Mucosa of descending colon (tissue), 3 donors: ENCODE measurements at regions not wholly inside any gene's neighbourhood (a gene's known extent, or its start where the extent isn't known, plus 50 kb on each side); places are given as distances from the start of the nearest gene placed in this dataset.

Experiments used
- ATAC-seq: fragments of 200-7000 bp; cut with Tn5 transposase; one replicate; pipeline ENCODE4 v1.9.1; 2020; ENCODE audit warnings: mild to moderate bottlenecking, moderate library complexity
- DNase-seq, 3 donors: peaks; one replicate each; pipeline ENCODE4 v3.0.0-alpha.2; 2020
- H3K36me3 ChIP-seq: fragments of 200-600 bp; one replicate; pipeline ENCODE4 v1.8.0; 2021; ENCODE audit warnings: low read depth, mild to moderate bottlenecking
- H3K4me1 ChIP-seq: fragments of 200-600 bp; one replicate; pipeline ENCODE4 v1.8.0; 2021; ENCODE audit warnings: low read depth, mild to moderate bottlenecking
- H3K4me3 ChIP-seq: fragments of 200-600 bp; one replicate; pipeline ENCODE4 v1.8.0; 2021; ENCODE audit warnings: mild to moderate bottlenecking
- H3K9me3 ChIP-seq: fragments of 200-600 bp; one replicate; pipeline ENCODE4 v1.8.0; 2021; ENCODE audit warnings: mild to moderate bottlenecking
- intact Hi-C, 2 donors: fragments of 100-400 bp; cut with DNase I in 1 of 2; cut with micrococcal nuclease in 1 of 2; formaldehyde crosslinking; loops; one replicate each; pipeline versions ENCODE4 v1.11.0 to v1.11.1; 2022; cut with DNase I, micrococcal nuclease
- TF ChIP-seq, protein P1 (sequence below): fragments of 200-600 bp; IDR thresholded peaks from one replicate; pipeline ENCODE4 v1.8.0; 2022; ENCODE audit warnings: antibody characterized with exemption, mild to moderate bottlenecking
- donor health status: DM: no; HTN: no; CAD: no; lungs with moderate emphysema.
- donor health status: DM: no; HTN: no; CAD: no.
- donor health status: DM: no; HTN: yes; CAD: no.

DNA sequence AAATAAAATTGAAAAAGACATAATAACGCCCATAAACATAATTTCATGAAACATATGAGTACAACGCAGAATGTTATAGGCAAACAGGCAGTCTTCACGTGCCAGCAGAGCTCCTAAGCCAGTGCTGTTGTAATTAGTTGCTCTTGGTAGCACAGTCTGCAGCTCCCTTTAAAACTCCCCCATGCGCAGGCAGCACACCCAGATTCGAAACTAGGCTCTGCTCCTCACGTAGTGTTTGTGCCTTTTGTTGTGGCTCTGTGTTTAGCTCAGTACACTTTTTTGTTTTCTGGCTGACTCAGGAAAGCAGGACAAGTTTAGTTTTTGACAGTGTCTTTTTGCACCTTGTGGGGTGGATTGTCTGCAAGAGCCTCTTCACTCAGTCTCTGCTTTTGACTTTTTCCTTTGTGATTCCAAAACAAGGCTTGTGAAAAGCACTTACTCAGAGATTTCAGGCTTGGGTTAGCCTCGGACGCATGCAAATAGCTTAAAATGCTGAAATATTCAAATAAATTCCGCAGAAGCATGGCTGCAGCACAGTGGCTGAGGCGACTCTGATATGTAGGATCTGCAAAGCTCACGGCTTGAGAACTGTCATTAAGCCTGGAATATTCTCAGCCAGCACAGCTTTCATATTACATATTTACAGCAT, 113.6 kb downstream of the IRX1 start:
- ATAC-seq (no peak), DNase-seq (no peak)
- Histone ChIP-seq H3K4me3 (no peak overlapping the region), H3K36me3 (no peaks in the 10 kb centered on the region), H3K9me3 (peaks cover 2% of the 10 kb centered on the region), H3K4me1 (no peaks in the 10 kb centered on the region)
- intact Hi-C loops = no loop called here
- TF ChIP-seq, protein P1, sequence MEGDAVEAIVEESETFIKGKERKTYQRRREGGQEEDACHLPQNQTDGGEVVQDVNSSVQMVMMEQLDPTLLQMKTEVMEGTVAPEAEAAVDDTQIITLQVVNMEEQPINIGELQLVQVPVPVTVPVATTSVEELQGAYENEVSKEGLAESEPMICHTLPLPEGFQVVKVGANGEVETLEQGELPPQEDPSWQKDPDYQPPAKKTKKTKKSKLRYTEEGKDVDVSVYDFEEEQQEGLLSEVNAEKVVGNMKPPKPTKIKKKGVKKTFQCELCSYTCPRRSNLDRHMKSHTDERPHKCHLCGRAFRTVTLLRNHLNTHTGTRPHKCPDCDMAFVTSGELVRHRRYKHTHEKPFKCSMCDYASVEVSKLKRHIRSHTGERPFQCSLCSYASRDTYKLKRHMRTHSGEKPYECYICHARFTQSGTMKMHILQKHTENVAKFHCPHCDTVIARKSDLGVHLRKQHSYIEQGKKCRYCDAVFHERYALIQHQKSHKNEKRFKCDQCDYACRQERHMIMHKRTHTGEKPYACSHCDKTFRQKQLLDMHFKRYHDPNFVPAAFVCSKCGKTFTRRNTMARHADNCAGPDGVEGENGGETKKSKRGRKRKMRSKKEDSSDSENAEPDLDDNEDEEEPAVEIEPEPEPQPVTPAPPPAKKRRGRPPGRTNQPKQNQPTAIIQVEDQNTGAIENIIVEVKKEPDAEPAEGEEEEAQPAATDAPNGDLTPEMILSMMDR = no peak

DNA sequence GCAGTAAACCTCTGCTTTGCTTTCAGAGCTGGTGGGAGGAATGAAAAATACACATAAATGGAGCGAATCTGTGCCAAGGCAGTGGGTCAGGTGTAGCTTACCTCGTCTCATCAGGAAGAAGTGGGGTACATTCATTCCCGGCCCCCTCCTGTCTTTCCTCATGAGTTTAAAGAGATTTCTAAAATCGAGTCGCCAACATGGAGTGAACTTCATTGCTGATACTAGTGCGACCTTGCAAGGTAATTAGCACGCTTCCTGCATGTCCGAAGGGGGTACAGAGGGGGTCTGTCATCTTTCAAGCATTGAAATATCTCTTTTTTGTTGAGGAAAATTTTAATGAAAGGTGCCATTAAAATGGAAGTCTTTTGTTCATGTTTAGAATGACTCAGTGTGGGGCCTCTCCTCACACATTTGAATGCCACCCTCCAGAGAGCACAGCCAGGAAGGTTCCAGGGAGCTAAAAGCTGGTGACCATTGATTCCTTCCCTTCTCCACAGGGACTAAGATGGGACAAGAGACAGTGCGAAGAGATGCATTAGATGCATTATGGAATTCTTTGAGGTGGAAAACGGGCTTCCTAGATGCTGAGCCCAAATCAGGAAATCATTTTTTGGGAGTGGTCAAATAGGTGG, 114.2 kb downstream of the IRX1 start:
- no peak for ATAC-seq

DNA sequence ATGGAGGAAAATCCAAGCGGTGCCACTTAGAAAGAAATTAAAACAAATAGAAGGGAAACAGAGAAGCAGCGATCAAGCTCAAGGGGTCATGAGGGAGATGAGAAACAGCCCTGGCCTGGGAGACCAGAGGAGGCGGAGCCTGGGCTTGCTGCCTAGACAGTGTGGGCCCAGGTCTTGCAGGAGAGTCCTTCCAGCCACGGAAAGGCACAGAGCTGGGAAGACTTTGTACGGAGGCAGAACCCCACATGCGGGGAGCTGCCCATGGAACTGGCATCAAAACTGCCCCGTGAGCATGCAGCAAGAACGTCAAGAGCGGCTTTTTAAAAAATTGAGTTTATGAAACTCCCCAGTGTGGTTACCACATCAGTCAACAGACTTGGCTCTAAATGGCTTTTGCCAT, 119.4 kb downstream of the IRX1 start:
- H3K4me1 ChIP-seq = no peaks in the 10 kb centered on the region
- DNase-seq = no peak
- ATAC-seq = no peak
- TF ChIP-seq, protein P1 = no peak
- H3K4me3 ChIP-seq = no peak overlapping the region
- intact Hi-C loops = no loop called here
- H3K9me3 ChIP-seq = peaks cover 5% of the 10 kb centered on the region
- no peaks in the 10 kb centered on the region for H3K36me3 ChIP-seq

More for the DNA sequence above, 114.2 kb downstream of the IRX1 start:
- intact Hi-C loops = no loop called here
- H3K36me3 ChIP-seq = no peaks in the 10 kb centered on the region
- H3K4me1 ChIP-seq = no peaks in the 10 kb centered on the region
- DNase-seq = no peak
- no peak overlapping the region for H3K4me3 ChIP-seq
- TF ChIP-seq, protein P1 = no peak
- H3K9me3 ChIP-seq = peaks cover 4% of the 10 kb centered on the region

DNA sequence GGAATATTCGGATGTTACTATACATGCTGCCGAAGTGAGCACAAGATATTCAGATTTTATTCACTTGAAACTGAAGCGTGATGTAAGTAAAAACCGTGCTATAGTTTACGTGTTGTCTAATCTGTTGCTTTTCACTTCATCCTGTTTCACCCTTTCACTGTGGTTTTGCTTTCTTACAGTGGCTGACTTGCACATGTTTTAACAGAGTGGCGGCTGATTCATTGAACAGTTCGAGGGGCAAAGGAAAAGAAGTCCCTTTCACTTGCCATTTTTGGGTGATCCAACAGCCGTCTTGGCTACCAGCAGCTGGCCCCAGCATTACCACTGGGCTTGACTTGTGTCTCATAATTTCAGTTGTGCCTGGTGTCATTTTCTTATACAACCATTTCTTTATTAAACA, 134.0 kb downstream of the IRX1 start:
- H3K4me1 ChIP-seq = no peaks in the 10 kb centered on the region
- DNase-seq (no peak), ATAC-seq (no peak)
- no peaks in the 10 kb centered on the region for H3K36me3 ChIP-seq
- H3K9me3 ChIP-seq = peaks cover 14% of the 10 kb centered on the region
- intact Hi-C loops = no loop called here
- TF ChIP-seq, protein P1 = no peak
- H3K4me3 ChIP-seq = no peak overlapping the region

DNA sequence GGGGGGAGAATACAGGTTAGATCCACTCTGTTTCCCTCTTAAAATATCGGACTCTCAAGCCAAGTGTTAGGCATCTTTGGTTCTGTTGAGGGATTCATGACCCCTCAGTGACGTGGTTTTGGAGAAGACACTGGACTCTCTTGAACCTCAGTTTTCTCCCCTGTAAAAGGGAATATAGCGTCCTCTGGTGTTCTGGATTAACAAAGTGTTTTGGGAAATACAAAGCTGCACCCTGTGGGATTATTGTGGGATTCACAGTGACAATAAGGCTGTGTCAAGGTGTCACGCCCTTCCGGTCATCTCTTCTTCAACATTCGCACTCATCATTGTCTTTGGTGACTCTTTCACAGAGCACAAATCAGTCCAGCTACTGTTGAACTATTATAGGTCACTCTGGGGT, 139.0 kb downstream of the IRX1 start:
- Histone ChIP-seq H3K4me1 (no peaks in the 10 kb centered on the region), H3K9me3 (peaks cover 7% of the 10 kb centered on the region), H3K4me3 (no peak overlapping the region), H3K36me3 (no peaks in the 10 kb centered on the region)
- DNase-seq (no peak), ATAC-seq (no peak)
- TF ChIP-seq, protein P1 = no peak
- intact Hi-C loops = no loop called here
